WTC11 (cell line): ENCODE measurements at regions not wholly inside any gene's neighbourhood (a gene's known extent, or its start where the extent isn't known, plus 50 kb on each side); places are given as distances from the start of the nearest gene placed in this dataset.

Experiments used
- ATAC-seq: fragments of 200-7000 bp; cut with Tn5 transposase; 2 replicates; pipeline ENCODE4 v1.10.0; 2021; ENCODE audit warnings: mild to moderate bottlenecking, moderate library complexity
- CTCF ChIA-PET: fragments of 300-600 bp; sonication (Branson Sonifier 250); formaldehyde crosslinking; loops from one replicate; lab custom pipeline; 2021; ENCODE audit warnings: antibody characterized with exemption; lab: Charles Lee
- POLR2A ChIA-PET: fragments of 350-600 bp; sonication (Branson Sonifier 250); formaldehyde crosslinking; loops from one replicate; lab custom pipeline; 2021; ENCODE audit warnings: antibody characterized with exemption; lab: Charles Lee
- DNase-seq: peaks from one replicate; pipeline ENCODE4 v3.0.0; 2021; ENCODE audit warnings: low spot score
- H3K27ac Mint-ChIP-seq: 2 replicates; pipeline ENCODE4 v1.8.0; 2021; ENCODE audit warnings: mixed read lengths
- H3K27me3 Mint-ChIP-seq: 2 replicates; pipeline ENCODE4 v1.8.0; 2021; ENCODE audit warnings: low read depth, mild to moderate bottlenecking, moderate library complexity, mixed read lengths
- H3K36me3 Mint-ChIP-seq: 2 replicates; pipeline ENCODE4 v1.8.0; 2021; ENCODE audit warnings: mixed read lengths
- H3K4me1 Mint-ChIP-seq: 2 replicates; pipeline ENCODE4 v1.8.0; 2022; ENCODE audit warnings: mixed read lengths
- H3K4me3 Mint-ChIP-seq: 2 replicates; pipeline ENCODE4 v1.8.0; 2021; ENCODE audit warnings: mild to moderate bottlenecking, moderate library complexity, mixed read lengths
- H3K9me3 Mint-ChIP-seq: 2 replicates; pipeline ENCODE4 v1.8.0; 2021; ENCODE audit warnings: mixed read lengths
- KAT7 ChIP-seq: sonication (generic); formaldehyde crosslinking; IDR thresholded peaks from 2 replicates; pipeline ENCODE4 v1.8.1; 2023; ENCODE audit warnings: missing genetic modification reagents, mild to moderate bottlenecking, borderline replicate concordance
- OVOL2 ChIP-seq: fragments of 250-450 bp; sonication (Bioruptor Pico); IDR thresholded peaks from 2 replicates; pipeline ENCODE4 v1.9.0; 2021; ENCODE audit warnings: mild to moderate bottlenecking, borderline replicate concordance
- PRRX2 ChIP-seq: fragments of 250-450 bp; sonication (Bioruptor Pico); IDR thresholded peaks from 2 replicates; pipeline ENCODE4 v1.8.0; 2021; ENCODE audit warnings: mild to moderate bottlenecking
- TCF7 ChIP-seq: sonication (generic); formaldehyde crosslinking; IDR thresholded peaks from 2 replicates; pipeline ENCODE4 v1.8.0; 2022; ENCODE audit warnings: mild to moderate bottlenecking, low read depth, missing genetic modification reagents, moderate library complexity
- TEAD1 ChIP-seq: sonication (generic); formaldehyde crosslinking; IDR thresholded peaks from 2 replicates; pipeline ENCODE4 v1.8.0; 2022; ENCODE audit warnings: mild to moderate bottlenecking, missing genetic modification reagents
- ZNF138 ChIP-seq: sonication (generic); formaldehyde crosslinking; conservative IDR thresholded peaks from 2 replicates; pipeline ENCODE4 v1.8.1; 2022; ENCODE audit warnings: mild to moderate bottlenecking, moderate library complexity, missing genetic modification reagents
- ZNF263 ChIP-seq: sonication (generic); formaldehyde crosslinking; IDR thresholded peaks from 2 replicates; pipeline ENCODE4 v1.8.1; 2022; ENCODE audit warnings: low read depth, mild to moderate bottlenecking, moderate library complexity, missing genetic modification reagents
- TF ChIP-seq, protein P1 (sequence below): fragments of 250-450 bp; sonication (Bioruptor Pico); IDR thresholded peaks from 2 replicates; pipeline ENCODE4 v1.9.0; 2021; ENCODE audit warnings: mild to moderate bottlenecking
- TF ChIP-seq, protein P2 (sequence below): fragments of 250-450 bp; sonication (Bioruptor Pico); IDR thresholded peaks from 2 replicates; pipeline ENCODE4 v1.9.0; 2021; ENCODE audit warnings: mild to moderate bottlenecking, borderline replicate concordance
- TF ChIP-seq, protein P3 (sequence below): sonication (generic); formaldehyde crosslinking; IDR thresholded peaks from 2 replicates; pipeline ENCODE4 v1.8.1; 2023; ENCODE audit warnings: mild to moderate bottlenecking, missing genetic modification reagents, borderline replicate concordance
- TF ChIP-seq, protein P4 (sequence below): fragments of 200-600 bp; IDR thresholded peaks from 2 replicates; pipeline ENCODE4 v1.8.0; 2022; ENCODE audit warnings: antibody characterized with exemption

DNA sequence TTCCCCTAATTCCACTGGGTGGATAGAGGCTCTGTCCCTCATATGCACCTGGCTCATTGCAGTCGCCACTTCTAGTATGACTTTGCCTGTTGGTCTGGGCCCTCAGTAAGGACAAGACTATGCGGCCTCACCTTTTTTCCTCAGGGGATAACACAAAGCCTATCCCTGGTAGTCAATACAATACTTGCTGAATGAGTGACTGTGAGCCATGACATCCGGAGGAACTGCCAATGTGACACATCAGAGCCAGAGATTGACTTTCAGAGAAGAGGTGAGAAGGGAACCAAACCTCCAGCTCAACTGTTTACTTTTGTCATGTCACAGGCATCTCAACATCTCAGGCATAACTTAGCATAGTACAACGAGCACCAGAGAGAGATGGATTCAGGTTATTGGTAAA is 371.3 kb downstream of the DMRT2 start (continued):
- TF ChIP-seq ZNF138 (CRISPR knock-in tag): no peak
- TF ChIP-seq, protein P1, sequence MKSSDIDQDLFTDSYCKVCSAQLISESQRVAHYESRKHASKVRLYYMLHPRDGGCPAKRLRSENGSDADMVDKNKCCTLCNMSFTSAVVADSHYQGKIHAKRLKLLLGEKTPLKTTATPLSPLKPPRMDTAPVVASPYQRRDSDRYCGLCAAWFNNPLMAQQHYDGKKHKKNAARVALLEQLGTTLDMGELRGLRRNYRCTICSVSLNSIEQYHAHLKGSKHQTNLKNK (CRISPR knock-in tag): no peak

DNA sequence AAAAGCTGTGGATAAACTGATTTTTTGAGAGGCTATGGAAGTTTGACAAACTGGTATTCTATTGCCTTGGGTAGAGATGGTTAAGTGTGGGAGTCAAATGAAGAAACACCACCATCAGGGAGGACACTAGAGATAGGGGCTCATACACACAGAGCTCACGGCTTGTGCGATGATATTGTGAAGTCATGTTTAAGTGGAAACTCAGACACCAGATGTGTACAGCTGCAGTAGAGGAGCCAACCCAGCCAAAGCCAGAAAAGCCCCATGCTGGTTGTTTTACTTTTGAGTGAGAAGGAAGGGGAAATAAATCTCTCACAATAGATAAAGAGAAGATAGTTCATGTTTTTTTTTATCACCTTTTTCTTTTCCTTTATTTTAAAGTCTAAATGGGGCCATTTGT is 377.7 kb downstream of the DMRT2 start:
- Mint-ChIP-seq H3K4me3 (no peak overlapping the region), H3K27ac (no peak overlapping the region), H3K36me3 (peaks cover 24% of the 10 kb centered on the region), H3K27me3 (peaks cover 3% of the 10 kb centered on the region), H3K4me1 (no peaks in the 10 kb centered on the region), H3K9me3 (peaks cover 30% of the 10 kb centered on the region)
- POLR2A ChIA-PET: no interaction called here
- TF ChIP-seq, protein P2, sequence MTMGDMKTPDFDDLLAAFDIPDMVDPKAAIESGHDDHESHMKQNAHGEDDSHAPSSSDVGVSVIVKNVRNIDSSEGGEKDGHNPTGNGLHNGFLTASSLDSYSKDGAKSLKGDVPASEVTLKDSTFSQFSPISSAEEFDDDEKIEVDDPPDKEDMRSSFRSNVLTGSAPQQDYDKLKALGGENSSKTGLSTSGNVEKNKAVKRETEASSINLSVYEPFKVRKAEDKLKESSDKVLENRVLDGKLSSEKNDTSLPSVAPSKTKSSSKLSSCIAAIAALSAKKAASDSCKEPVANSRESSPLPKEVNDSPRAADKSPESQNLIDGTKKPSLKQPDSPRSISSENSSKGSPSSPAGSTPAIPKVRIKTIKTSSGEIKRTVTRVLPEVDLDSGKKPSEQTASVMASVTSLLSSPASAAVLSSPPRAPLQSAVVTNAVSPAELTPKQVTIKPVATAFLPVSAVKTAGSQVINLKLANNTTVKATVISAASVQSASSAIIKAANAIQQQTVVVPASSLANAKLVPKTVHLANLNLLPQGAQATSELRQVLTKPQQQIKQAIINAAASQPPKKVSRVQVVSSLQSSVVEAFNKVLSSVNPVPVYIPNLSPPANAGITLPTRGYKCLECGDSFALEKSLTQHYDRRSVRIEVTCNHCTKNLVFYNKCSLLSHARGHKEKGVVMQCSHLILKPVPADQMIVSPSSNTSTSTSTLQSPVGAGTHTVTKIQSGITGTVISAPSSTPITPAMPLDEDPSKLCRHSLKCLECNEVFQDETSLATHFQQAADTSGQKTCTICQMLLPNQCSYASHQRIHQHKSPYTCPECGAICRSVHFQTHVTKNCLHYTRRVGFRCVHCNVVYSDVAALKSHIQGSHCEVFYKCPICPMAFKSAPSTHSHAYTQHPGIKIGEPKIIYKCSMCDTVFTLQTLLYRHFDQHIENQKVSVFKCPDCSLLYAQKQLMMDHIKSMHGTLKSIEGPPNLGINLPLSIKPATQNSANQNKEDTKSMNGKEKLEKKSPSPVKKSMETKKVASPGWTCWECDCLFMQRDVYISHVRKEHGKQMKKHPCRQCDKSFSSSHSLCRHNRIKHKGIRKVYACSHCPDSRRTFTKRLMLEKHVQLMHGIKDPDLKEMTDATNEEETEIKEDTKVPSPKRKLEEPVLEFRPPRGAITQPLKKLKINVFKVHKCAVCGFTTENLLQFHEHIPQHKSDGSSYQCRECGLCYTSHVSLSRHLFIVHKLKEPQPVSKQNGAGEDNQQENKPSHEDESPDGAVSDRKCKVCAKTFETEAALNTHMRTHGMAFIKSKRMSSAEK (CRISPR knock-in tag): no peak
- no peak for TF ChIP-seq KAT7 (CRISPR knock-in tag)
- no peak for DNase-seq
- CTCF ChIA-PET: no interaction called here
- ATAC-seq: no peak

DNA sequence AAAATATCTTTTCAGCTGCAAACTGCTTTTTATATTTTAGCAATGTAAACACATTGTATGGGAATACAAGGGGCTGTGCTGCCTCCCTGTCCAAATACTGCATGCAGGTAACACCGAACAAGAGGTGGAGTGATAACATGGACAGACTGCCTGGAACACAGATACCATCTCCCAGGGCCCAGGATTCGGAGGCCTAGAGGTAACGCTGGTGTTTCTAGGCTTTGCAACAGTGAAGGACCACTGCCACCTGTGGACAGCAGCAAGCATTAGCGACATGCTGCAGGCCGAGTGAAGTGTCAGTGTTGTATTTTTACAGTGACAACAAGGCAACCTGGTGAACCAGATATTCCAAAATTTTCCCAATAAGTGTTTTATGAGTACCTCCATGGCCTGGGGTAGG is 379.1 kb downstream of the DMRT2 start:
- H3K36me3 Mint-ChIP-seq: peaks cover 15% of the 10 kb centered on the region
- H3K27me3 Mint-ChIP-seq: peaks cover 3% of the 10 kb centered on the region
- TF ChIP-seq PRRX2 (no peak), OVOL2 (CRISPR knock-in tag) (no peak), ZNF263 (CRISPR knock-in tag) (no peak), TEAD1 (CRISPR knock-in tag) (no peak), TCF7 (CRISPR knock-in tag) (no peak)
- TF ChIP-seq, protein P3, sequence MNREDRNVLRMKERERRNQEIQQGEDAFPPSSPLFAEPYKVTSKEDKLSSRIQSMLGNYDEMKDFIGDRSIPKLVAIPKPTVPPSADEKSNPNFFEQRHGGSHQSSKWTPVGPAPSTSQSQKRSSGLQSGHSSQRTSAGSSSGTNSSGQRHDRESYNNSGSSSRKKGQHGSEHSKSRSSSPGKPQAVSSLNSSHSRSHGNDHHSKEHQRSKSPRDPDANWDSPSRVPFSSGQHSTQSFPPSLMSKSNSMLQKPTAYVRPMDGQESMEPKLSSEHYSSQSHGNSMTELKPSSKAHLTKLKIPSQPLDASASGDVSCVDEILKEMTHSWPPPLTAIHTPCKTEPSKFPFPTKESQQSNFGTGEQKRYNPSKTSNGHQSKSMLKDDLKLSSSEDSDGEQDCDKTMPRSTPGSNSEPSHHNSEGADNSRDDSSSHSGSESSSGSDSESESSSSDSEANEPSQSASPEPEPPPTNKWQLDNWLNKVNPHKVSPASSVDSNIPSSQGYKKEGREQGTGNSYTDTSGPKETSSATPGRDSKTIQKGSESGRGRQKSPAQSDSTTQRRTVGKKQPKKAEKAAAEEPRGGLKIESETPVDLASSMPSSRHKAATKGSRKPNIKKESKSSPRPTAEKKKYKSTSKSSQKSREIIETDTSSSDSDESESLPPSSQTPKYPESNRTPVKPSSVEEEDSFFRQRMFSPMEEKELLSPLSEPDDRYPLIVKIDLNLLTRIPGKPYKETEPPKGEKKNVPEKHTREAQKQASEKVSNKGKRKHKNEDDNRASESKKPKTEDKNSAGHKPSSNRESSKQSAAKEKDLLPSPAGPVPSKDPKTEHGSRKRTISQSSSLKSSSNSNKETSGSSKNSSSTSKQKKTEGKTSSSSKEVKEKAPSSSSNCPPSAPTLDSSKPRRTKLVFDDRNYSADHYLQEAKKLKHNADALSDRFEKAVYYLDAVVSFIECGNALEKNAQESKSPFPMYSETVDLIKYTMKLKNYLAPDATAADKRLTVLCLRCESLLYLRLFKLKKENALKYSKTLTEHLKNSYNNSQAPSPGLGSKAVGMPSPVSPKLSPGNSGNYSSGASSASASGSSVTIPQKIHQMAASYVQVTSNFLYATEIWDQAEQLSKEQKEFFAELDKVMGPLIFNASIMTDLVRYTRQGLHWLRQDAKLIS: no peak
- TF ChIP-seq, protein P4, sequence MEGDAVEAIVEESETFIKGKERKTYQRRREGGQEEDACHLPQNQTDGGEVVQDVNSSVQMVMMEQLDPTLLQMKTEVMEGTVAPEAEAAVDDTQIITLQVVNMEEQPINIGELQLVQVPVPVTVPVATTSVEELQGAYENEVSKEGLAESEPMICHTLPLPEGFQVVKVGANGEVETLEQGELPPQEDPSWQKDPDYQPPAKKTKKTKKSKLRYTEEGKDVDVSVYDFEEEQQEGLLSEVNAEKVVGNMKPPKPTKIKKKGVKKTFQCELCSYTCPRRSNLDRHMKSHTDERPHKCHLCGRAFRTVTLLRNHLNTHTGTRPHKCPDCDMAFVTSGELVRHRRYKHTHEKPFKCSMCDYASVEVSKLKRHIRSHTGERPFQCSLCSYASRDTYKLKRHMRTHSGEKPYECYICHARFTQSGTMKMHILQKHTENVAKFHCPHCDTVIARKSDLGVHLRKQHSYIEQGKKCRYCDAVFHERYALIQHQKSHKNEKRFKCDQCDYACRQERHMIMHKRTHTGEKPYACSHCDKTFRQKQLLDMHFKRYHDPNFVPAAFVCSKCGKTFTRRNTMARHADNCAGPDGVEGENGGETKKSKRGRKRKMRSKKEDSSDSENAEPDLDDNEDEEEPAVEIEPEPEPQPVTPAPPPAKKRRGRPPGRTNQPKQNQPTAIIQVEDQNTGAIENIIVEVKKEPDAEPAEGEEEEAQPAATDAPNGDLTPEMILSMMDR: peak; percentile 24; the same call in 1 of the 2 replicates
- TF ChIP-seq, all 79 proteins: peak for 1
- Mint-ChIP-seq H3K9me3 (peaks cover 19% of the 10 kb centered on the region), H3K27ac (no peak overlapping the region), H3K4me1 (peaks cover 4% of the 10 kb centered on the region), H3K4me3 (no peak overlapping the region)
- DNase-seq (peak; percentile 58), ATAC-seq (peak; percentile 99)
- POLR2A ChIA-PET: no interaction called here
- CTCF ChIA-PET: no interaction called here
